Tibial nerve (tissue), 3 donors: ENCODE measurements at regions not wholly inside any gene's neighbourhood (a gene's known extent, or its start where the extent isn't known, plus 50 kb on each side); places are given as distances from the start of the nearest gene placed in this dataset.

ENCODE experiments used
- POLR2A ChIP-seq, 2 donors: fragments of 450-650 bp; IDR thresholded peaks; one replicate each; pipeline ENCODE4 v1.6.1; 2017; ENCODE audit warnings: antibody characterized with exemption in 2 of 2, mild to moderate bottlenecking in 2 of 2, moderate library complexity in 2 of 2
- TF ChIP-seq, protein P1 (sequence below), 5 experiments: fragments of 200-600 bp in 3 of 5; fragments of 450-650 bp in 2 of 5; sonication (generic) in 3 of 5; IDR thresholded peaks; one replicate each; pipeline ENCODE4 v1.5.1; 2016 to 2019; ENCODE audit warnings: antibody characterized with exemption in 5 of 5, mild to moderate bottlenecking in 3 of 5, moderate library complexity in 2 of 5

DNA sequence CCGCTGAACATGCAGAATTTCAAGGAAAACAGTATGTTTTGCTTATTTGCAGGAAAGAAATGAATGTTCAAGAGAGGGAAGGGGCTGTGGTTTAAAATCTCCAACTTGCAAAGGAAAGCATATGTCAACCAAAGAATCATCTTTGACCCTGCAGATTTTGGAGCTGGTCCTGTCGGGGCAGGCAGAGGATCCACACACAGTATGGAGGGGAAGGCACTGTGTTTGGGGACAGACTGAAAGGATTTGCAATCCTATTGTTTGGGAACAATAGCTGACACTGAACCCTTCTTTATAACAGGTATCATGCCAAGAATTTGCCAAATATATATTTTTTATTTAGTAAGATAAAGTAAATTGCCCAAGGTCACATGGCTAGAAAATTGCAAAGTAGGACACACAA, 121.4 kb upstream of the ZNF618 start:
- TF ChIP-seq, protein P1, sequence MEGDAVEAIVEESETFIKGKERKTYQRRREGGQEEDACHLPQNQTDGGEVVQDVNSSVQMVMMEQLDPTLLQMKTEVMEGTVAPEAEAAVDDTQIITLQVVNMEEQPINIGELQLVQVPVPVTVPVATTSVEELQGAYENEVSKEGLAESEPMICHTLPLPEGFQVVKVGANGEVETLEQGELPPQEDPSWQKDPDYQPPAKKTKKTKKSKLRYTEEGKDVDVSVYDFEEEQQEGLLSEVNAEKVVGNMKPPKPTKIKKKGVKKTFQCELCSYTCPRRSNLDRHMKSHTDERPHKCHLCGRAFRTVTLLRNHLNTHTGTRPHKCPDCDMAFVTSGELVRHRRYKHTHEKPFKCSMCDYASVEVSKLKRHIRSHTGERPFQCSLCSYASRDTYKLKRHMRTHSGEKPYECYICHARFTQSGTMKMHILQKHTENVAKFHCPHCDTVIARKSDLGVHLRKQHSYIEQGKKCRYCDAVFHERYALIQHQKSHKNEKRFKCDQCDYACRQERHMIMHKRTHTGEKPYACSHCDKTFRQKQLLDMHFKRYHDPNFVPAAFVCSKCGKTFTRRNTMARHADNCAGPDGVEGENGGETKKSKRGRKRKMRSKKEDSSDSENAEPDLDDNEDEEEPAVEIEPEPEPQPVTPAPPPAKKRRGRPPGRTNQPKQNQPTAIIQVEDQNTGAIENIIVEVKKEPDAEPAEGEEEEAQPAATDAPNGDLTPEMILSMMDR (IDR thresholded peaks at IDR 0.05) = no peak
- no peak for TF ChIP-seq POLR2A (IDR thresholded peaks at IDR 0.05)
